ENCODE measurements at regions not wholly inside any gene's neighbourhood (a gene's known extent, or its start where the extent isn't known, plus 50 kb on each side); places are given as distances from the start of the nearest gene placed in this dataset.

DNA sequence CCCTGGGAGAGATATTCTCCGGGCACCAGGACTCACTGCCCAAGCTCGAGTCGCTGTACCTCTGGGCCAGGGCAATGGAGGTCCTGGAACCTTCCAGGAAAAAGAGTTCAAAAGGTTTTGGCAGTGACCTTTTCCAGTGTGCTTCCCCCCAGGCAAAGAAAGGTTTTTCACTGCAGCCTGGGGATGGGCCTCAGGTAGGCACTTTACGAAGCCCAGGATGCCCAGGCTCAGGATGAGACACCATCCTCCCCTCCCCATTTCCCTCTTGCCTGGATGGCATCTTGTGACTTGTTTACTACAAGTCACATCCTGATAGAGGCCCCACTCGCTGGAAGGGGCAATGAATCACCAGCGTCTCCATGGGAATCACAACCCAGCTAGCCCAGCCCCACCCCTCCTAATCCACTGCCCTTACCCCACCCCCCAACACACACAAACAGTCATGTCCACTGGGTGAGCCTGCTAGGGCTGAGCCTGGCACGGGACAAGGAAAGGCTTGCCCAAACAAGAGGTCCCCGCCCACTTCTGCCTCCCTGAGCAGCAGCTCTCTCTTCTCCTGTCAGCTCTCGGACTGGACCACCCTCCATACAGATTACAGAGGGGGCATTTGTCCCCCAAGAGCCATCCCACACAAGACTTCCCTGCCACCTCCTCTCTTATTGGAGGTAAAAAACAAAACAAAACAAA is 93.8 kb upstream of the SMNDC1 start:
- peak; percentile 53 for DNase-seq

DNA sequence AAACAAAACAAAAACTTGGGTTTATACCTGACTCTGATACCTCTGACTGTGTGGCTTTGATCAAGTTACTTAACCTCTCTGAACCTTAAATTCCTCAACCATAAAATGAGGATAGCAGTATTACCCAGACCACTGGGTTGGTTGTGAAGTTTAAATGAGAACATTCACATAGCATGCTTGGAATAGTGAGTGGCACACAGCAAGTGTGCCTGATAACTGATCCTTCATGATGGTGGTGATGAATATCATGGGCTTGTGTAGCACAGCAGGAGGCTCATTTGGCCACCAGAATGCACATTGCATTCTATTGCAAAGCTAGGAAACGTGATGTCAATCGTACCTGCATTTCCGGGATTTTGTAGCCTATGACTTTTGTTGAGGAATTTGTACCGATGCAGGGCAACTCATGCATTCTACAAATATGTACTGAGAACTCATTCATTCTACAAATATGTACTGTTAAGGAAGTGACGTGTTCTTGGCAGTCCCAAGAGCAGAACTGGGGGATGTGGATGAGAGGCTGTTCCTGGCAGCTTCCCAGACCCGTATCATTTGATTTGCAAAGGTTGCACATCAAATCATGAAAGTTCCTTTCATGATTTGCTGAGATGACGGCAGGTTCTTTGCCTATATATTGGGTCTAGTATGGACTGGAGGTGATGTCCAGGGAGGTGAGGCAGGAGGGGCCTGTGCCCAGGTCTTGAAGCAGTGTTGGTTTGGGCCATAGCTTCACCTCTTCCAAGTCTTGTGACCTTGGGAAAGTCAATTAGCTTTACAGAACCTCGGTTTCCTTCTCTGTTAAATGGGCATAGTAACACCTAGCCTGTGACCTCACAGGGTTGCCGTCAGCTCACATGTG is 94.6 kb upstream of the SMNDC1 start:
- no peak for DNase-seq

DNA sequence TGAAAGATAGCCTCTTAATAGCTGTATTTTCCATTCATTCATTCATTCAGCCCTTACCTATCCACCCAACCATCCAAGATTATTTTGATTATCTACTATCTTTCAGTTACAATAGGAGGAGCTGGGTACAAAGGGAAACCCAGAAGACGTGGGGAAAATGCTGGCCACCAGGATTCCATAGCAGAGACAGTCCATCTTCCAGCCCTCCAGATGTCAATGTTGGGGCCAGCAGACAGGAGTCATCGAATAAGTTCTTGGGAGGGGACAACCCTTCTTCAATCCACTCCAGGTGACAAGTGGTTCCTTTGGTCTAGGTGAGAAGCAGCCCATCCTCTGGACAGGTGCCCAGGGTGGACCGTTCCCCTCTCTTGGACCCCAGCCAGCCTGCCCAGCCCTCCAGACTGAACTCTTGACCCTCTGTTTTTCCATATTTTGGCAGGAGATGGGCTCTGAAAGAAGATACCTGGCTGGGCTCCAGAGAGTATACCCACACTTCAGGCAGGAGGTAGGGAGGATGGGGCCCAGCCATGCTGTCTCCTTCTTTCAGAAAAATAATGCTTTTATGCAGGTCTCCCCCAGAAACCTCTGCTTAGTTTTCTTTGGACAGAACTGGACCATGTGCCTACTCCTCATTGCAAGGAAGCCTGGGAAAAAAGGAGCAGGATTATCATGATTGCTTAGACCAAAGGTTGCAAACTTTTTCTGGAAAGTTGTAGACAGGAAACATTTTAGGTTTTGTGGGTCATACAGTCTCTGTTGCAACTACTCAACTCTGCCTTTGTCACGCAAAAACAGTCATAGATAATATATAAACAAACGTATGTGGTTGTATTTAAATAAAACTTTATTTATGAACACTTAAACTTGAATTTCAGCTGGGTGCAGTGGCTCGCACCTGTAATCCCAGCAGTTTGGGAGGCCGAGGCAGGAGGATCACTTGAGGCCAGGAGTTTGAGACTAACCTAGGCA is 95.5 kb upstream of the SMNDC1 start:
- DNase-seq, result no peak

- no peak for DNase-seq
Measured at GRCh38 chr10:110401401-110402076, 96.2 kb upstream of the DUSP5 start.

- DNase-seq, result no peak
Measured at GRCh38 chr10:110402077-110402416, 95.7 kb upstream of the DUSP5 start.

DNA sequence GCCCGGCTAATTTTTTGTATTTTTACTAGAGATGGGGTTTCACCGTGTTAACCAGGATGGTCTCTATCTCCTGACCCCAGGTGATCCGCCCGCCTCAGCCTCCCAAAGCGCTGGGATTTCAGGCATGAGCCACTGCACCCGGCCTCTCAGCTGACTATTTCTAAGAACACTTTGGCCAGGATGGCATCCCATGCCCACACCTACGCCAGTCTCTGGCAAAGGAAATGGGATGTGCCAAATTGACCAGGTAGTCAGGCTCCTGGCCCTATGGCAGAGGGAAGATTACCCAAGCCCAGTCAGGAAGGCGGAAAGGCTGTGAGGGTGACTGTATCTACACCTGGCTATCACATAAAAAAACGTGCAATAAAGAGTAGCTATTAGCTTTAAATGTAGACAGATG is 94.1 kb upstream of the DUSP5 start:
- no peak for DNase-seq

DNA sequence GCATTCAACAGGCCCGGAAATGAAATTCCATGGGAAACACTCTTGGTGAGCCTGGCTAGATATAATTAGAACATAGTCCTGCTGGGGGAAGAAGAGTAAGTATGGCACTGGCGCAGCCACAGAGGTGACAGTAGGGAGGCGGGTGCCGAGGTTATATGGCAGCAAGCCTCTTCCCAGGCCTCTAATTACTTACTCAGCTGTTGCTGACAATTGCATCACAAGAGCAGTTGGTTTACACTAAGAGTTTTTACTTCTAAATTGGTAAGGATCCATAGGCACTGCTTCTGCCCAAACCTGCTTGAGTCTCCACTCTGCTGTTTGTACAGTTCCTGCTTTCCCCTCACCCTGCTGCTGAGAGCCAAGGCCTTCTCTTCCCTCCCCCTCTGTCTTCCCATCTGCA is 93.3 kb upstream of the DUSP5 start:
- DNase-seq, result no peak

DNA sequence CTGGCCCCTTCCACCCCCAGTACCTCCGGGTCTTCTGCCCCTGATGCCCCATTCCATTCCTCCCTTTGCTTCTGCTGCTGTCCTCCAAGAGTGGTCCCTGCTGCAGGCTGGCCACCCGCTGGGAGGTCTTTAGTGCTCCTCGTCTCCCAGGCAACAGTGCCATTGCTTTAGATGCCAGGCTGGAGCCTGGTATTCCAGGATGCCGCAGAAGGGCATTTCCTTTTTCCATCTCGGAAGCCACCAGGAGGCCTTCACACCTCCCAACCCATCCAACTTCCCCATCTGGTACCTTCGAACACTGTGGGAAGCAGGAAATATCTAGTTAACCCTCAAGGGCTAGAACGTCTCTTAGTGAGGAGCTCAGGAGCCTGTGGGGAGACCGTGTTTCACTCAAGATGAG is 92.9 kb upstream of the DUSP5 start:
- DNase-seq, result no peak

DNA sequence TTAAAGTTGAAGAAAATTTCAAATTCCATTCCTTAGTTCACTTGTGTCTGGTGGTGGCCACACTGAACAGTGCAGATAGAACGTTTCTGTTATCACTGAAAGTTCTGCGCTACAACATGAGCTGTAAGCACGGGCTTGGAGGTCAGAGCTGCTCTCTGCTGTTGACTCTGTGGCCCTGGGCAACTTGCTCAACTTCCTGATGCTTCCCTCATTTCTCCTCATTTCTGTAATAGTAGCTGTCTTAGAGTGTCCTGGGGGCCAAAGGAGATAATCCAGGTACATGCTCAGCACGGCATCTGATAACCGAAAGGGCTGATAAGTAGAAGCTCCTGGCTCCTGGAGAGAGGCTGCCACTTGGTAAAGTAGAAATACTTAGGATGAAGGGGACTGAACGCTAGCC is 92.3 kb upstream of the DUSP5 start:
- no peak for DNase-seq

- no peak for DNase-seq
Measured at GRCh38 chr10:110407301-110408170, 90.2 kb upstream of the DUSP5 start.

- no peak for DNase-seq
Measured at GRCh38 chr10:110408203-110408871, 89.4 kb upstream of the DUSP5 start.

DNA sequence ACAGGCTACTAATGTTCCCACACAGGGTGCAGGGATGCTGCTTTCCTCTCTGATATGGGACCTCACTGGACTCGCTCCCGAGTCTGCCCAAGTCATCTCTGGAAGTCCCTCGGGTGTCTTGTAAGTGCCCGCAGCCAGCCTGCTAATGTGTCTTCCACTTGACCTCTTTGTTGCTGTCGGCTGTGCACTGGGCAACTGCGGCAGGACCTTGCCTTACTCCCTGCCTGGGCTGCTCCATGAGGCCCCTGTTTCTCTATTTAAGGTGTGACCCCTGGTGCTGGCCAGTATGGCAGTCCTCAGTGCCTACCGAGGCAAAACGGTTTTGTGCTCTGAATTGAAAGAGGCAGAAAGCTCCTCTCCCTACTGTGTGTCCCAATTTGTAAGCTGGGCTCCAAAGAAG is 88.8 kb upstream of the DUSP5 start:
- no peak for DNase-seq

DNA sequence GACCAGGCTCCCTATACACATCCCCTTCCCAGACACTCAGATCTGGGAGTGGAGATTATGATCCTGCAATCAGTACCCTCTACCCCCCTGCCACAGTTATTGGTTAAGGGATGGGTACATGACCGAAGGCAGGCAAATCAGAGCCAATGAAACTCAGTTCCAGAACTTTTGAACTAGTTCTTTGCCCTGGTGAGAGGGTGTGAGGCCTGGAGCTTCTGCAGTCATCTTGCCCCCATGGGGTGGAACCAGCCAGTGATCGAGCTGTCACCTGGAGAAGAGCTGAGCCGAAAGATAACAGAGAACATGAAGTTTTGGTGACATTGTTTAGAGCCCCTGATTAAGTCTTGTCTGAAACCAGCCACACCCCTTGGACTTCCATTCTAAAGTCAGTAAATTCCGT is 88.2 kb upstream of the DUSP5 start:
- no peak for DNase-seq

- no peak for DNase-seq
Measured at GRCh38 chr10:110409926-110410325, 87.8 kb upstream of the DUSP5 start.

DNA sequence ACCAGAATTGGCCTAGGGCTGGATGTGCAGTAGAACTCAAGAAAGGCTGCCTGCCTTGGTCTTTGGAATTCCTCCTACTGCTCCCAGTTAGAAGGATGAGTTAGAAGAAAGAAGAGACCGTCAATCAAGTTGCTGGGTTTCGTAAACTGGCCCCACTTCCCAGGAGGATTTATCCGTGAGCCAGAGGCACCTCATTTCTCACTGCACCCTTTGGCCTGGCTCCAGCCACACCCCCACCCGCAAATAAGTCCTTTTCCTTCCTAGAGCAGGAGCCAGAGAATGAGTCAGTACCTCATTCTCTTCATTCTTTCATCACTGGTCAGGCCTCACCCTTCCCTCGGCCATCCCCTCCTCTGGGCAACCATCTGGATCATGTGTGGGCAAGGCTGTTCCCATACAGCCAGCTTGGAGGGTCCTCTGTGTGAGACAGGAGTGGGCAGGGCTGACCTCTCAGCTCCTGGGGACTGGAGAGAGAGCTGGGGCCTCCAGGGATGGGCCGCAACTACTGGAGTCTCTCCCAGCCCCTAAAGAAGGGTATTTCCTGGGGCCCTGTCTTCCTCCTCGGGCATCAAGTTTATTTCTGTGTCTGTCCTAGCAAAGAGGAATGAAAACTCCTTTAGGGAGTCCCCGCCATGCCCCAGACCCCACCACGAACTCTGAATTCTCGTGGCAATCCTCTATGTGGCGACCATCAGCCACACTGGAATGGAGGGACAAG is 87.2 kb upstream of the DUSP5 start:
- DNase-seq, result no peak

GRCh38 chr10:110411047-110411410 is 86.7 kb upstream of the DUSP5 start:
- no peak for DNase-seq

GRCh38 chr10:110413049-110413783 is 84.5 kb upstream of the DUSP5 start:
- no peak for DNase-seq

DNA sequence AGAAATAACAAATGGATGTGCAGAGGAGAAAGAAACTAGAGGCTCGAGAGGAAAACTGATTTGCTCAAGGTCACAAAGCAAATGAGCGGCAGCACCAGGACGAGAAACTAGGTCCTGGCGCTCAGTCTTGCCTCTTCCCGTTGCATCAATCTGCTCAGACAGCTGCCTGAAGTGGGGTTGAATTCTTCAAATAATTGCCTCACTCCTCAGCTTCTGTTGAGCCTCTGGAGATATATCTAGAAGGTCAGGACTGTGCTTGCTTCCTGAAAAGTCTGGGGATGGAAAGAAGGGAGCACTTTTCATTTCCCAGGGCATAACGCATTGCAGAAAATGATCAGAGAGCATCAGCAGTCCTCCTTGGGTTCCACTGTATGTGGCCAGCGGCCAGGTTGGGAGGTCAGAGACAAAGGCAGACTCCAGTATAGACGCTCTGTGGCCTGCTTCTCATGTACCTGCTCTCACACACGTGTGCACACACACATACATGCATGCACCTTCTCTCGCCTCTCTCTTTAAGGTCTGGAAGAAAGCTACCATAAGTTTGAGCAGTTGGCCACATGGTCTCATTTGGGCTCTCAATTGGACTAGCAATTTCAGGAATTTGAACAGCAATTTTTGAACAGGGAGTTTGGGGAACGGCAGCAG is 83.7 kb upstream of the DUSP5 start:
- no peak for DNase-seq
